ENCODE measurements at regions not wholly inside any gene's neighbourhood (a gene's known extent, or its start where the extent isn't known, plus 50 kb on each side); places are given as distances from the start of the nearest gene placed in this dataset.

- Histone ChIP-seq H3K4me2 (ENCODE audit: low read length) (no peak overlapping the region), H3K27me3 (ENCODE audit: low read depth, low read length) (peaks cover 20% of the 10 kb centered on the region), H3K4me3 (ENCODE audit: low read length) (no peak overlapping the region), H3K9me3 (ENCODE audit: insufficient read depth, low read length) (no peaks in the 10 kb centered on the region), H3K9ac (ENCODE audit: low read length) (no peak overlapping the region), H2AFZ (ENCODE audit: low read depth, low read length) (no peak overlapping the region), H3K4me1 (ENCODE audit: low read length) (no peaks in the 10 kb centered on the region), H4K20me1 (ENCODE audit: insufficient read depth, low read length) (no peaks in the 10 kb centered on the region), H3K79me2 (ENCODE audit: low read length) (no peaks in the 10 kb centered on the region), H3K36me3 (replicated peaks; ENCODE audit: low read depth, low read length) (no peaks in the 10 kb centered on the region), H3K27ac (ENCODE audit: low read length) (no peak overlapping the region)
- no peak for TF ChIP-seq CTCF (IDR thresholded peaks at IDR 0.05; ENCODE audit: low read depth, low read length)
Measured at GRCh38 chr21:41628256-41628655, 120.3 kb upstream of the TMPRSS2 start.

DNA sequence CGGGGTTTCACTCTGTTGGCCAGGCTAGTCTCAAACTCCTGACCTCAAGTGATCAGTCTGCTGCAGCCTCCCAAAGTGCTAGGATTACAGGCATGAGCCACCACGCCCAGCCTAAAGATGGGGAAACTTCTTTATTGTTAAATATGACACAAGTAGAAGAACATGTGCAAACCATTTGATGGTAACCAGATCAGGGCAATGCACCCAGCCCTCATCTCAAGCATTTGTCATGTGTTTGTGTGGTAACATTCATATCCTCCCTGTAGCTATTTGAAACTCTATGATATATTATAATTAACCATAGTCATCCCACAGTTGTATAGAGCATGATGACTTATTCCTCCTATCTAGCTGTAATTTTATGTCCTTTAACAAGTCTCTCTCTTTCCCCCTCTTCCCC, 119.5 kb upstream of the TMPRSS2 start:
- Histone ChIP-seq H3K4me2 (ENCODE audit: low read length) (no peak overlapping the region), H4K20me1 (ENCODE audit: insufficient read depth, low read length) (no peaks in the 10 kb centered on the region), H3K27me3 (ENCODE audit: low read depth, low read length) (peaks cover 24% of the 10 kb centered on the region), H3K4me3 (ENCODE audit: low read length) (no peak overlapping the region), H3K9me3 (ENCODE audit: insufficient read depth, low read length) (no peaks in the 10 kb centered on the region), H3K9ac (ENCODE audit: low read length) (no peak overlapping the region), H3K4me1 (ENCODE audit: low read length) (no peaks in the 10 kb centered on the region), H3K79me2 (ENCODE audit: low read length) (no peaks in the 10 kb centered on the region), H3K27ac (ENCODE audit: low read length) (no peak overlapping the region), H2AFZ (ENCODE audit: low read depth, low read length) (no peak overlapping the region), H3K36me3 (replicated peaks; ENCODE audit: low read depth, low read length) (no peaks in the 10 kb centered on the region)
- TF ChIP-seq CTCF (IDR thresholded peaks at IDR 0.05; ENCODE audit: low read depth, low read length) (no peak), EZH2phosphoT487 (IDR thresholded peaks at IDR 0.05; ENCODE audit: low read depth) (no peak)

DNA sequence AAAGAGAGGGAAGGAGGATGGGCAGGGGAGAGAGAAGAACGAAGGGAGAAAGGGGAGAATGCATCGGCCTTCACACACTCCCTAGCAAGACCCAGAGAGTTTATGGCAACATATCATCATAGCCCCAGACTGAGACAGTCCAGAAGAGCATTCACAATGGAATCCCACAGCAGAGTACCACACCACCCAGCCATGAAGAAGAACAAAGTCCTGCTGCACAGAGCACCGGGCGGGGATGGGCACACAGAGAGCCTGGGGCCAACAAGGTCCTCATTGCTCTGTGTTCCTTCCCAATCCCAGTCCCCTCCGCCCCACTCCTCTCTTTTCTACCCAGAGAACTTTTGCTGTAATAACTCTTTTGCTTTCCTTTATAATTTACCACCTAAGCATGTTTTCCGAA, 118.1 kb upstream of the TMPRSS2 start:
- Histone ChIP-seq H3K27ac (ENCODE audit: low read length) (no peak overlapping the region), H4K20me1 (ENCODE audit: insufficient read depth, low read length) (no peaks in the 10 kb centered on the region), H3K36me3 (replicated peaks; ENCODE audit: low read depth, low read length) (no peaks in the 10 kb centered on the region), H3K9ac (ENCODE audit: low read length) (no peak overlapping the region), H3K4me2 (ENCODE audit: low read length) (no peak overlapping the region), H3K27me3 (ENCODE audit: low read depth, low read length) (peaks cover 24% of the 10 kb centered on the region), H3K79me2 (ENCODE audit: low read length) (no peaks in the 10 kb centered on the region), H2AFZ (ENCODE audit: low read depth, low read length) (no peak overlapping the region), H3K4me3 (ENCODE audit: low read length) (no peak overlapping the region), H3K4me1 (ENCODE audit: low read length) (no peaks in the 10 kb centered on the region), H3K9me3 (ENCODE audit: insufficient read depth, low read length) (no peaks in the 10 kb centered on the region)
- TF ChIP-seq EZH2phosphoT487 (IDR thresholded peaks at IDR 0.05; ENCODE audit: low read depth) (no peak), CTCF (IDR thresholded peaks at IDR 0.05; ENCODE audit: low read depth, low read length) (no peak)

GRCh38 chr21:41625428-41625827, 117.5 kb upstream of the TMPRSS2 start:
- H2AFZ ChIP-seq (ENCODE audit: low read depth, low read length): no peak overlapping the region
- H3K9ac ChIP-seq (ENCODE audit: low read length): no peak overlapping the region
- H3K27me3 ChIP-seq (ENCODE audit: low read depth, low read length): peaks cover 24% of the 10 kb centered on the region
- no peak overlapping the region for H3K4me3 ChIP-seq (ENCODE audit: low read length)
- H3K9me3 ChIP-seq (ENCODE audit: insufficient read depth, low read length): no peaks in the 10 kb centered on the region
- no peak for TF ChIP-seq CTCF (IDR thresholded peaks at IDR 0.05; ENCODE audit: low read depth, low read length)
- no peak for TF ChIP-seq EZH2phosphoT487 (IDR thresholded peaks at IDR 0.05; ENCODE audit: low read depth)
- H3K4me2 ChIP-seq (ENCODE audit: low read length): no peak overlapping the region
- H3K27ac ChIP-seq (ENCODE audit: low read length): no peak overlapping the region
- no peaks in the 10 kb centered on the region for H3K36me3 ChIP-seq (replicated peaks; ENCODE audit: low read depth, low read length)
- no peaks in the 10 kb centered on the region for H3K4me1 ChIP-seq (ENCODE audit: low read length)
- no peaks in the 10 kb centered on the region for H3K79me2 ChIP-seq (ENCODE audit: low read length)
- H4K20me1 ChIP-seq (ENCODE audit: insufficient read depth, low read length): no peaks in the 10 kb centered on the region
